Left colon (tissue), 2 donors: ENCODE measurements at regions not wholly inside any gene's neighbourhood (a gene's known extent, or its start where the extent isn't known, plus 50 kb on each side); places are given as distances from the start of the nearest gene placed in this dataset.

Source experiments
- ATAC-seq: fragments of 200-7000 bp; cut with Tn5 transposase; one replicate; pipeline ENCODE4 v1.9.1; 2020; ENCODE audit warnings: mild to moderate bottlenecking, moderate library complexity
- DNase-seq, 2 donors: peaks; one replicate each; pipeline ENCODE4 v3.0.0-alpha.2; 2020
- intact Hi-C, 2 donors: fragments of 100-400 bp; cut with DNase I in 1 of 2; cut with micrococcal nuclease in 1 of 2; formaldehyde crosslinking; loops; one replicate each; pipeline versions ENCODE4 v1.11.2 to v1.14.0; 2022; cut with DNase I, micrococcal nuclease
- donor health status: DM: no; HTN: no; CAD: no.
- donor health status: DM: yes; HTN: yes; CAD: no.

GRCh38 chr20:23163562-23163961 lies 77.4 kb upstream of the CD93 start:
- no peak for ATAC-seq
- DNase-seq = no peak
- intact Hi-C loops = no loop called here

GRCh38 chr20:23162887-23163286 lies 76.8 kb upstream of the CD93 start:
- intact Hi-C loops = no loop called here
- DNase-seq (no peak), ATAC-seq (no peak)

GRCh38 chr20:23161968-23162696 lies 76.0 kb upstream of the CD93 start:
- peak; percentile 80 for ATAC-seq
- intact Hi-C loops = no loop called here

GRCh38 chr20:23161244-23161891 lies 75.2 kb upstream of the CD93 start:
- no peak for DNase-seq
- no peak for ATAC-seq
- intact Hi-C loops = no loop called here

More at GRCh38 chr20:23161968-23162696, 76.0 kb upstream of the CD93 start:
- DNase-seq = peak; percentile 94 to 96

GRCh38 chr20:23160536-23161243 lies 74.6 kb upstream of the CD93 start:
- DNase-seq = no peak

GRCh38 chr20:23159947-23160318 lies 73.8 kb upstream of the CD93 start:
- intact Hi-C loops = no loop called here
- ATAC-seq (no peak), DNase-seq (no peak)

More at GRCh38 chr20:23160536-23161243, 74.6 kb upstream of the CD93 start:
- no peak for ATAC-seq
- intact Hi-C loops = no loop called here

GRCh38 chr20:23159256-23159946 lies 73.3 kb upstream of the CD93 start:
- intact Hi-C loops = no loop called here
- ATAC-seq (peak; percentile 13), DNase-seq (no peak)

GRCh38 chr20:23157734-23158133 lies 71.6 kb upstream of the CD93 start:
- DNase-seq (no peak), ATAC-seq (no peak)
- intact Hi-C loops = no loop called here

- no peak for ATAC-seq
- intact Hi-C loops = no loop called here
- no peak for DNase-seq
Measured at GRCh38 chr20:23156842-23157423, 70.8 kb upstream of the CD93 start.

- DNase-seq = no peak
- intact Hi-C loops = no loop called here
- ATAC-seq = no peak
Measured at GRCh38 chr20:23156170-23156841, 70.2 kb upstream of the CD93 start.

GRCh38 chr20:23155141-23155590 lies 69.0 kb upstream of the CD93 start:
- intact Hi-C loops = no loop called here
- no peak for DNase-seq
- no peak for ATAC-seq

- intact Hi-C loops = no loop called here
- ATAC-seq = no peak
- DNase-seq = no peak
Measured at GRCh38 chr20:23153696-23154341, 67.7 kb upstream of the CD93 start.

- no peak for ATAC-seq
- DNase-seq = no peak
- intact Hi-C loops = no loop called here
Measured at GRCh38 chr20:23152902-23153301, 66.8 kb upstream of the CD93 start.

GRCh38 chr20:23152308-23152892 lies 66.3 kb upstream of the CD93 start:
- intact Hi-C loops = no loop called here
- DNase-seq (no peak), ATAC-seq (peak; percentile 72)

GRCh38 chr20:23151885-23152284 lies 65.8 kb upstream of the CD93 start:
- DNase-seq = no peak
- ATAC-seq = no peak
- intact Hi-C loops = no loop called here

GRCh38 chr20:23151008-23151703 lies 65.0 kb upstream of the CD93 start:
- intact Hi-C loops = no loop called here
- ATAC-seq (no peak), DNase-seq (no peak)

GRCh38 chr20:23150304-23151007 lies 64.3 kb upstream of the CD93 start:
- ATAC-seq = no peak

More at GRCh38 chr20:23150304-23151007, 64.3 kb upstream of the CD93 start:
- no peak for DNase-seq
- intact Hi-C loops = no loop called here
